Activated effector memory CD4-positive, alpha-beta T cell treated with Interleukin-2 at 50 U/mL for 16 hours (primary cell): ENCODE measurements at regions not wholly inside any gene's neighbourhood (a gene's known extent, or its start where the extent isn't known, plus 50 kb on each side); places are given as distances from the start of the nearest gene placed in this dataset.
A peak's percentile ranks its signal among the peaks of the same experiment; 100 is the strongest.

ENCODE experiments used
- DNase-seq: peaks from one replicate; pipeline ENCODE4 v3.0.0-alpha.2; 2020

- DNase-seq: no peak
Measured at GRCh38 chr12:111069886-111070285, 149.5 kb upstream of the MYL2 start.

GRCh38 chr12:111068290-111068689 lies 147.9 kb upstream of the MYL2 start:
- peak; percentile 3 for DNase-seq

GRCh38 chr12:111067498-111067897 lies 147.1 kb upstream of the MYL2 start:
- no peak for DNase-seq

- no peak for DNase-seq
Measured at GRCh38 chr12:111066744-111067437, 146.5 kb upstream of the MYL2 start.

- DNase-seq: no peak
Measured at GRCh38 chr12:111064982-111065381, 144.6 kb upstream of the MYL2 start.

- DNase-seq: no peak
Measured at GRCh38 chr12:111064154-111064553, 143.8 kb upstream of the MYL2 start.

GRCh38 chr12:111063295-111064026 lies 143.1 kb upstream of the MYL2 start:
- no peak for DNase-seq

GRCh38 chr12:111057701-111058425 lies 137.5 kb upstream of the MYL2 start:
- DNase-seq: no peak

GRCh38 chr12:111056618-111057521 lies 136.5 kb upstream of the MYL2 start:
- DNase-seq: peak; percentile 61

- no peak for DNase-seq
Measured at GRCh38 chr12:111055181-111055880, 135.0 kb upstream of the MYL2 start.

- DNase-seq: no peak
Measured at GRCh38 chr12:111048991-111049390, 128.6 kb upstream of the MYL2 start.

GRCh38 chr12:111046896-111047295 lies 126.5 kb upstream of the MYL2 start:
- DNase-seq: no peak

GRCh38 chr12:111045941-111046340 lies 125.6 kb upstream of the MYL2 start:
- DNase-seq: no peak

- DNase-seq: no peak
Measured at GRCh38 chr12:111041091-111041490, 120.7 kb upstream of the MYL2 start.

- no peak for DNase-seq
Measured at GRCh38 chr12:111040690-111041089, 120.3 kb upstream of the MYL2 start.

GRCh38 chr12:111038941-111039340 lies 118.6 kb upstream of the MYL2 start:
- no peak for DNase-seq

GRCh38 chr12:111038077-111038476 lies 117.7 kb upstream of the MYL2 start:
- no peak for DNase-seq

GRCh38 chr12:111037047-111037446 lies 116.7 kb upstream of the MYL2 start:
- no peak for DNase-seq

- no peak for DNase-seq
Measured at GRCh38 chr12:111035578-111036301, 115.4 kb upstream of the MYL2 start.

GRCh38 chr12:111034886-111035577 lies 114.7 kb upstream of the MYL2 start:
- no peak for DNase-seq
